Muscle of arm (tissue), 1 donor: ENCODE measurements at regions not wholly inside any gene's neighbourhood (a gene's known extent, or its start where the extent isn't known, plus 50 kb on each side); places are given as distances from the start of the nearest gene placed in this dataset.

Experiments used
- DNase-seq: peaks from one replicate; pipeline ENCODE4 v3.0.0-alpha.2; 2013

- no peak for DNase-seq
Observed at GRCh38 chr2:134143568-134143967, 110.3 kb upstream of the MGAT5 start.

DNA sequence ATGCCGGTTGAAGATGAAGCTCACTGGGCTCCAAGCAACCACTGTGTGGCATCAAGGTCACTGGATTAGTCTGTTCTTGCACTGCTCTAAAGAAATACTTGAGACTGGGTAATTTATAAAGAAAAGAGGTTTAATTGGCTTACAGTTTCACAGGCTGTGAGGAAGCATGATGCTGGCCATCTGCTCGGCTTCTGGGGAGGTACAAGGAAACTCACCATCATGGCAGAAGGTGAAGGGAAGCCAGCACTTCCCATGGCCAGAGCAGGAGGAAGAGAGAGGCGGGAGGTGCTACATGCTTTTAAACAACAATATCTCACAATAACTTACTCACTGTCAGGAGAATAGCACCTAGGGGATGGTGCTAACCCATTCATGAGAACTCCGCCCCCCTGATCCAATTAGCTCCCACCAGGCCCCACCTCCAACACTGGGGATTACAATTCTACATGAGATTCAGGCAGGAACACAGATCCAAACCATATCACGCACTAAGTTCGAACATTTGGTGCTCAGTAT lies 109.7 kb upstream of the MGAT5 start:
- DNase-seq = no peak

DNA sequence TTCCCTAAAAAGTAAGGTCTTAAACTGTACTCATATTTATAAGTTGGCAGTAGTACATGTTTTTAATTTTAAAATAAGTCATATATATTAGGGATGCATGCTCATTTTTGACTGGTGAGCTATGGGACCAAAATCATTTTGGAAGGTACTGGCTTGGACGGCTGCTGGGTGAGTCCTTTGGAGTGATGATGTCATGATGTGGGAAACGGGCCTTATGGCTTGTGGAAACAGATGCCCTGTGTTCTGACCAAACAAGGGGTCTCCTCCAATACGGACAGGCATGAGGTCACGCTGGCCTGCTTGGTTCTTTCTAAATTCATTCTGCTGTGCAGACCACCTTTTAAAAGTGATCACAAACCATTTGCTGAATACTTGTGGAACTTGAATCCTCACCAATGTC lies 109.2 kb upstream of the MGAT5 start:
- no peak for DNase-seq

DNA sequence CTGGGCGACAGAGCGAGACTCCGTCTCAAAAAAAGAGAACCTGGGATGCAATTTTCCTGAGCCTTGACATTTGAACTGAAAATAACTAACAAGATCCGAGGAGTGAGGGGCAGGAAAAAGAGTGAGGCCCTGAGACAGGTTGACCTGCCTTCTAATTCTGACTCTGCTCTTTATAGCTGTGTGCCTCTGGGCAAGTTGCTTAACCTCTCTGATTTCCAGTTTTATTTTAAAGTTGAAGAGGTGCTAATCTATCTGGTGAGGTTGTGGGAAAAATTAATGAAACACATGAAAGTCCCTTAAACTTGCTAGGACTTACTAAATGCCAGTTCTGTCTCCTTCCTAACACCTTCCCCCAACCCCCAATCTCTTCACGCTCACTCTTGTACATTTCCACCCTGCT lies 108.4 kb upstream of the MGAT5 start:
- DNase-seq = no peak

DNA sequence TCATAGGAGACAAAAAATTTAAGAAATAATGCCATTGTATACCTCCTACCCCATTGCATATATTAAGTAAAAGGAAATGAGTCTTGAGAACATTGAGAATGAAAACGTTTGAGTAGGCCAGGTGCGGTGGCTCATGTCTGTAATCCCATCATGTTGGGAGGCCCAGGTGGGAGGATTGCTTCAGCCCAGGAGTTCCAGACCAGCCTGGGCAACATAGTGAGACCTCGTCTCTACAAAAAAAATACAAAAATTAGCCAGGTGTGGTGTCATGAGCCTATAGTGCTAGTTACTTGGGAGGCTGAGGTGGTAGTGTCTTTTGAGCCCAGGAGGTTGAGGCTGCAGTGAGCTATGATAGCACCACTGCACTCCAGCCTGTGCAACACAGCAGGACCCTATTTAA lies 107.7 kb upstream of the MGAT5 start:
- no peak for DNase-seq

GRCh38 chr2:134146620-134147019 lies 107.3 kb upstream of the MGAT5 start:
- DNase-seq = no peak

DNA sequence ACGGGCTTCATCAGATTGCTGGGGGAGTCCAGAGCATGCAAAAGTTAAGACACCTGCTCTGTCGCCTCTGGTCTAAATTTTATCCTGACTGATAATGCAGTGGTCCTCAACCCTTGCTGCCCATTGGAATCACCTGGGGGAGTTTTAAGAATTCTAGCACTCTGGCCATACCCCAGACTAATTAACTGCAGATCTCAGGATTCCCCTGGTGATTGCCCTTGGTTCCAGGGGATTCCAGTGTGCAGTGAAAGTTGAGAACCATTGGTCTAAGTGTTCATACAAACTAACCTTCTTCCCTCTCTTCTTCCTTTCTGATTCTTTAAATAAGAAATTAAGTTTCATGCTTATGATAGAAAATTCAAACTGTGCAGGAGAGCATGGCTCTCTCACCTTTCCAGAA lies 105.7 kb upstream of the MGAT5 start:
- no peak for DNase-seq

GRCh38 chr2:134148843-134149472 lies 104.9 kb upstream of the MGAT5 start:
- no peak for DNase-seq

GRCh38 chr2:134149904-134150303 lies 104.0 kb upstream of the MGAT5 start:
- no peak for DNase-seq

GRCh38 chr2:134150760-134151159 lies 103.1 kb upstream of the MGAT5 start:
- DNase-seq = no peak

GRCh38 chr2:134152045-134153010 lies 101.5 kb upstream of the MGAT5 start:
- no peak for DNase-seq

DNA sequence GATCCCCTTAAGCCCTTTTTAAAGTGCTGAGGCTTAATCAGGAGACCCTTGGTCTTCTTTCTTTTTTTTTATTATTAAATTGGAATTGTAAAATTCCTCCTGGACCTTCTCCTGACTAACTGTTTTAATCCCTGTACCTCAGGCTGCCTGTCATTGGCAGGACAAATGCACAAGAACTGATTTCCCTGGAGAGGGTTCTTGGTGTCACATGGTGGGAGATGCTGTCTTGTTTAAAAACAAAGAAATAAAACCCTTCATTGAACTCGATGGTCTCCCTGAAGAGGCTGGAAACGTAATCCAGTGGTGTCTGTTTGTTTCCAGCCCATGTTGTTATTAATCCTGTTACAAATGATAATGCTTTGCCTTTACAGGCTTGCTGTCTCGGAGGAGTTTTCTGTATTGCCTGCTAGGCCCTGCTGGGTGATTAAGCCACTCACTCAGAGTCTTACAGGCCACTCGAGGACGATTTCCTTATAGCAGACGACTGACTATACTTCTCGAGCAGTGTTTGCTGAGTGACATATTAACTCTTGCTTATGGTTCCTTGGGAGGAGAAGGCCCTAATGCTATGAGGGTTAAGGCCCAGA lies 100.5 kb upstream of the MGAT5 start:
- DNase-seq = no peak

DNA sequence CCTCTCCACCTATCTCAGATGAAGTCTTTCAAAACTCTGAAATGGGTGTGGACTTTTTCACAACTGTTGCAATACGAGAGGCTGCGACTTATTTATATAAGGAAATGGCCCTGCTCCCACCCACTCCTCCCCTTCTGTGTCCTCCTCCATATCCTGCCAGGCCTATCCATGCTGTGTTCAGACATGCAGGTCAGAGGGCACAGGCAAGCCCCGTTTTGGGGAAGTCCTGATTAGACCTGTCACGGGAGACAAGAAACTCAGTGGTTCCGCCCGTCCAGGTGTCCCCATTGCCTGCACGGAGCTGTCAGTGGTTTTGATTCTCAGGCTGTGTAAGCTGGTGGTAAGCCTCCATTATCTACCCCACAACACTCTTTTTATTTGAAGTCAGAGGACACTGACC lies 99.6 kb upstream of the MGAT5 start:
- DNase-seq = no peak

DNA sequence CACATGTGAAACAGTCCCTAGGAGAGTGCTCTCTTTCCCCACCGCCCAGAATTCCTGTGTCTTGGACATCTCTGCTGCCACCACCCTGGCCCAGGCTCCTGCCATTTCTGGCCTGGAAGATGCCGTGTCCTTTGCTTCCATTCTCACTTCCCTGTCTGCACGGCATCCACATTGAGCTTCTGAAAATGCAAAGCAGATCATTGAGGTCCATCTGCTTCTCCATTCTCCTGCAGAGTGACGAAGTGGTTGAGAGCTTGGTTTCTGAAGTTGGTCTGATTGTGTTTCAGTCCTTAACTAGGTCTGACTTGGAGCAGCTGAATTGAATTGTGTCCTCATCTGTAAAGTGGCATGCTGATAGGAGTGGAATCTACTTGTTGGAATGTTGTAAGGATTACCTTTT lies 98.7 kb upstream of the MGAT5 start:
- DNase-seq = no peak

GRCh38 chr2:134158295-134158694 lies 95.6 kb upstream of the MGAT5 start:
- DNase-seq = no peak

- no peak for DNase-seq
Observed at GRCh38 chr2:134161170-134161547, 92.7 kb upstream of the MGAT5 start.

DNA sequence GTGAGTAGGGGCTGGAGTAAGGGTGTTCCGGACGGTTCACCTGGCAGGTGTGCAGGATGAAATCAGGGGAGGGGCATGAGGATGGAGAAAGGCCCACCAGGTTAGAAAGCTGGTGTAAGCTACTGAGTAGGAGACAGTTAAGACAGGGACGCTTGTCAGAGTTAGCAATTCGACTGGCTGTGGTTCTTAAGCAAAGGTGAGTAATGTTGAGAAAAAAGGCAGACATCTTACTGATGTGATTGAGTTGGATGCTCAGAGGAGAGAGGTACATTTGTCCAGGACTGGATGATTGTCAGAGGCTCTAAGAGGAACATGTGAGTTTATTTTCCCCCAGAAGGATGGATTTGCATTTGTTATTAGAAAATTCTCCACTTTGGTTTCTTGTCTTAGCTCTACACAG lies 90.5 kb upstream of the MGAT5 start:
- no peak for DNase-seq

DNA sequence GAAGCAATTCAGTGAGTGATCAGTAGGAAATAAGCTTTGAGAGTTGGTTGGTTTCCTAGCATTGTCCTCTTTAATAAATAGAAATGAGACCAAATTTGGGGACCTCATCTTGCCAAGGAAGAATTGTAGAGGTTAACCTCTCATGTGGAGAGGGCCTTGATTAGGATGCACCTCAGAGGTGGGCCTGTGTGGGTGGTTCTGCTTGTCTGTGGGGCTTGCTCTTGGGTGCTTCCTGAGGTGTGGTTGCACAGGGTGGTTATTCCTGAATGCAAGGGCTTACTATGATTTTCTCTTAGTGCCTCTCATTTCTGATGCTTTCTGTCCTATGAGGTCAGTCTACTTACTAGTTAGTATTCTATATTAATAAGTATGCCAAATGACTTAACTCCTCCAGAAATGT lies 89.6 kb upstream of the MGAT5 start:
- DNase-seq = no peak

GRCh38 chr2:134167015-134167414 lies 86.9 kb upstream of the MGAT5 start:
- DNase-seq = no peak

GRCh38 chr2:134169788-134170187 lies 84.1 kb upstream of the MGAT5 start:
- DNase-seq = no peak

GRCh38 chr2:134170294-134170693 lies 83.6 kb upstream of the MGAT5 start:
- DNase-seq = no peak

- no peak for DNase-seq
Observed at GRCh38 chr2:134170700-134171099, 83.2 kb upstream of the MGAT5 start.
